ENCODE measurements at regions not wholly inside any gene's neighbourhood (a gene's known extent, or its start where the extent isn't known, plus 50 kb on each side); places are given as distances from the start of the nearest gene placed in this dataset.
A peak's percentile ranks its signal among the peaks of the same experiment; 100 is the strongest.

- H3K36me3 Mint-ChIP-seq (ENCODE audit: insufficient read depth in 1 of 3, low read depth in 3 of 3), result peaks cover 0 to 7% (median 3%) of the 10 kb centered on the region in 3 experiments; a peak in 2 of 7 replicates
- no peak overlapping the region for H2BK120ac ChIP-seq (ENCODE audit: low read depth, low read length, poor library complexity, severe bottlenecking)
- H3K23ac ChIP-seq (ENCODE audit: insufficient read length, low read depth, low read length), result no peak overlapping the region
- no peaks in the 10 kb centered on the region for H3K9me3 ChIP-seq (ENCODE audit: control insufficient read depth, low read depth, low read length)
- H3K4ac ChIP-seq (ENCODE audit: low read depth, low read length), result no peak overlapping the region
- H4K8ac ChIP-seq (replicated peaks; ENCODE audit: insufficient read length, low read depth, low read length), result no peak overlapping the region
- H4K91ac ChIP-seq (ENCODE audit: insufficient read length, low read depth, low read length), result no peak overlapping the region
- H3K27ac Mint-ChIP-seq, result peak overlapping the region in 1 of 3 experiments; percentile 52; a peak in 1 of 7 replicates
- H3K4me1 Mint-ChIP-seq, result peaks cover 28 to 34% of the 10 kb centered on the region in 2 experiments
- no peak overlapping the region for H2BK20ac ChIP-seq (ENCODE audit: low read depth, low read length, poor library complexity, severe bottlenecking)
- H2BK15ac ChIP-seq (ENCODE audit: low read depth, low read length), result no peak overlapping the region
- no peak overlapping the region for H2BK5ac ChIP-seq (ENCODE audit: insufficient read length, low read length)
- no peak overlapping the region for H3K9ac ChIP-seq (ENCODE audit: extremely low read depth, insufficient read length, low read length)
- no peaks in the 10 kb centered on the region; the same call in 1 of the 2 replicates for H3K4me1 ChIP-seq (ENCODE audit: insufficient read depth, low read length)
- 0 out of 2 replicates have a peak, but pooled peaks cover 2% of the 10 kb centered on the region for H3K27me3 ChIP-seq (ENCODE audit: insufficient read depth, low read length)
- H3K14ac ChIP-seq (ENCODE audit: insufficient read depth, low read length), result no peak overlapping the region
- no peaks in the 10 kb centered on the region for H3K79me1 ChIP-seq (ENCODE audit: insufficient read depth, low read depth, low read length, poor library complexity, severe bottlenecking)
- no peak overlapping the region for H4K5ac ChIP-seq (ENCODE audit: insufficient read length, low read depth, low read length)
- H2BK12ac ChIP-seq (ENCODE audit: insufficient read length, low read depth, low read length), result no peak overlapping the region
- no peaks in the 10 kb centered on the region for H4K20me1 ChIP-seq (ENCODE audit: control insufficient read depth, insufficient read depth, insufficient read length)
- no peak overlapping the region for H3K18ac ChIP-seq (ENCODE audit: insufficient read length, low read depth, low read length)
- H3K27me3 Mint-ChIP-seq (ENCODE audit: low read depth), result peaks cover 26% of the 10 kb centered on the region
- H3K4me3 Mint-ChIP-seq, result no peak overlapping the region
- H2AFZ ChIP-seq (ENCODE audit: low read length), result no peak overlapping the region
- H3K4me2 ChIP-seq (ENCODE audit: insufficient read depth, insufficient read length, low read length), result no peak overlapping the region
- H3K23me2 ChIP-seq (ENCODE audit: insufficient read length, low read depth, low read length, poor library complexity, severe bottlenecking), result no peaks in the 10 kb centered on the region
- WGBS (ENCODE audit: extremely low coverage, insufficient read length, low lambda C conversion rate), result no CpG with 5 or more reads among the region's 9 CpGs
- no peak overlapping the region for H3K56ac ChIP-seq (ENCODE audit: insufficient read length, low read depth, low read length)
- peaks cover 5 to 8% of the 10 kb centered on the region in 2 experiments; a peak in 4 of 5 replicates for H3K9me3 Mint-ChIP-seq
- TF ChIP-seq CTCF (conservative IDR thresholded peaks at IDR 0.05), result no peak
- no peak overlapping the region for H2AK5ac ChIP-seq (ENCODE audit: insufficient read length, low read length)
- DNase-seq, result peak; percentile 17
- no peaks in the 10 kb centered on the region for H3K79me2 ChIP-seq (ENCODE audit: insufficient read depth, low read length)
- no peak overlapping the region for H3K27ac ChIP-seq (ENCODE audit: insufficient read length, low read depth, low read length)
- no peak overlapping the region for H3T11ph ChIP-seq (ENCODE audit: low read length)
Observed at GRCh38 chr13:111599791-111600190, 279.3 kb downstream of the TEX29 start.
